ENCODE measurements at regions not wholly inside any gene's neighbourhood (a gene's known extent, or its start where the extent isn't known, plus 50 kb on each side); places are given as distances from the start of the nearest gene placed in this dataset.

- Histone ChIP-seq H3K9ac (ENCODE audit: low read length) (no peak overlapping the region), H4K20me1 (ENCODE audit: insufficient read depth, low read length) (no peaks in the 10 kb centered on the region), H3K36me3 (ENCODE audit: insufficient read depth, low read length) (no peaks in the 10 kb centered on the region), H3K27me3 (ENCODE audit: insufficient read depth, low read length) (no peaks in the 10 kb centered on the region), H3F3A (ENCODE audit: insufficient read depth, low read length) (no peaks in the 10 kb centered on the region), H3K27ac (ENCODE audit: low read depth, low read length, poor library complexity, severe bottlenecking) (no peak overlapping the region), H3K79me2 (ENCODE audit: insufficient read depth, low read length) (no peaks in the 10 kb centered on the region), H3K9me2 (ENCODE audit: low read depth, low read length) (no peaks in the 10 kb centered on the region), H3K4me1 (ENCODE audit: insufficient read depth, low read length, severe bottlenecking) (peaks cover 63% of the 10 kb centered on the region), H3K4me2 (ENCODE audit: low read length) (no peak overlapping the region), H3K9me3 (ENCODE audit: low read length) (no peaks in the 10 kb centered on the region), H2AFZ (ENCODE audit: low read length) (no peak overlapping the region), H3K4me3 (ENCODE audit: low read depth, low read length, poor library complexity, severe bottlenecking) (no peak overlapping the region)
- no peak for TF ChIP-seq CTCF (IDR thresholded peaks at IDR 0.05; ENCODE audit: low read length)
- no peak for TF ChIP-seq EZH2 (IDR thresholded peaks at IDR 0.05; ENCODE audit: borderline replicate concordance, low read length)
Measured at GRCh38 chr5:139741823-139742172, 53.8 kb upstream of the PSD2 start.

- no peak overlapping the region for H3K4me2 ChIP-seq (ENCODE audit: low read length)
- no peaks in the 10 kb centered on the region for H3K9me3 ChIP-seq (ENCODE audit: low read length)
- no peak overlapping the region for H3K4me3 ChIP-seq (ENCODE audit: low read depth, low read length, poor library complexity, severe bottlenecking)
- no peaks in the 10 kb centered on the region for H3K27me3 ChIP-seq (ENCODE audit: insufficient read depth, low read length)
- no peak overlapping the region for H3K9ac ChIP-seq (ENCODE audit: low read length)
- no peaks in the 10 kb centered on the region for H3K36me3 ChIP-seq (ENCODE audit: insufficient read depth, low read length)
- H3K79me2 ChIP-seq (ENCODE audit: insufficient read depth, low read length): no peaks in the 10 kb centered on the region
- H3K9me2 ChIP-seq (ENCODE audit: low read depth, low read length): no peaks in the 10 kb centered on the region
- peaks cover 68% of the 10 kb centered on the region for H3K4me1 ChIP-seq (ENCODE audit: insufficient read depth, low read length, severe bottlenecking)
- H3K27ac ChIP-seq (ENCODE audit: low read depth, low read length, poor library complexity, severe bottlenecking): peak overlapping the region; percentile 85
- H2AFZ ChIP-seq (ENCODE audit: low read length): no peak overlapping the region
- H4K20me1 ChIP-seq (ENCODE audit: insufficient read depth, low read length): no peaks in the 10 kb centered on the region
- no peaks in the 10 kb centered on the region for H3F3A ChIP-seq (ENCODE audit: insufficient read depth, low read length)
- TF ChIP-seq CTCF (IDR thresholded peaks at IDR 0.05; ENCODE audit: low read length): no peak
- no peak for TF ChIP-seq EZH2 (IDR thresholded peaks at IDR 0.05; ENCODE audit: borderline replicate concordance, low read length)
Measured at GRCh38 chr5:139742173-139742903, 53.3 kb upstream of the PSD2 start.

GRCh38 chr5:139743001-139743771 is 52.4 kb upstream of the PSD2 start:
- Histone ChIP-seq H3K9ac (ENCODE audit: low read length) (no peak overlapping the region), H3K4me3 (ENCODE audit: low read depth, low read length, poor library complexity, severe bottlenecking) (no peak overlapping the region), H3K36me3 (ENCODE audit: insufficient read depth, low read length) (no peaks in the 10 kb centered on the region), H3K27me3 (ENCODE audit: insufficient read depth, low read length) (no peaks in the 10 kb centered on the region), H3K79me2 (ENCODE audit: insufficient read depth, low read length) (no peaks in the 10 kb centered on the region), H2AFZ (ENCODE audit: low read length) (no peak overlapping the region), H3F3A (ENCODE audit: insufficient read depth, low read length) (no peaks in the 10 kb centered on the region), H4K20me1 (ENCODE audit: insufficient read depth, low read length) (no peaks in the 10 kb centered on the region), H3K9me3 (ENCODE audit: low read length) (no peaks in the 10 kb centered on the region), H3K4me2 (ENCODE audit: low read length) (no peak overlapping the region), H3K27ac (ENCODE audit: low read depth, low read length, poor library complexity, severe bottlenecking) (peak overlapping the region; percentile 85), H3K9me2 (ENCODE audit: low read depth, low read length) (no peaks in the 10 kb centered on the region), H3K4me1 (ENCODE audit: insufficient read depth, low read length, severe bottlenecking) (peaks cover 77% of the 10 kb centered on the region)
- TF ChIP-seq CTCF (IDR thresholded peaks at IDR 0.05; ENCODE audit: low read length) (no peak), EZH2 (IDR thresholded peaks at IDR 0.05; ENCODE audit: borderline replicate concordance, low read length) (no peak)

Data from OCI-LY1 (cell line).